ENCODE measurements at regions not wholly inside any gene's neighbourhood (a gene's known extent, or its start where the extent isn't known, plus 50 kb on each side); places are given as distances from the start of the nearest gene placed in this dataset.
"Not testable (repeated sequence)": the region's sequence is repeated elsewhere in the genome, so short reads cannot be mapped to it uniquely, and the experiment has no call there.

GRCh38 chr10:87608756-87609155 lies 50.9 kb upstream of the PAPSS2 start:
- no peak overlapping the region for H3K27ac ChIP-seq (ENCODE audit: low read depth, low read length, poor library complexity, severe bottlenecking)
- no peaks in the 10 kb centered on the region for H3K9me3 ChIP-seq (ENCODE audit: low read depth, low read length, poor library complexity, severe bottlenecking)
- H3K36me3 ChIP-seq (ENCODE audit: insufficient read depth, low read length, poor library complexity, severe bottlenecking) = no peaks in the 10 kb centered on the region
- peaks cover 5% of the 10 kb centered on the region for H3K4me1 ChIP-seq (ENCODE audit: insufficient read depth, low read length, poor library complexity, severe bottlenecking)
- no peaks in the 10 kb centered on the region for H3K27me3 ChIP-seq (replicated peaks; ENCODE audit: insufficient read depth, low read depth, low read length, poor library complexity)
- H3K4me3 ChIP-seq (ENCODE audit: low read depth, low read length, poor library complexity, severe bottlenecking) = no peak overlapping the region
- BruUV-seq (replicated peaks) = no TSS peak
- peak; percentile 34 for DNase-seq (ENCODE audit: low spot score)
- ChIA-PET CTCF (no interaction called here), POLR2A (ENCODE audit: low non-redundant PET) (no interaction called here)
- intact Hi-C loops (cut with micrococcal nuclease; ENCODE audit: unreplicated experiment) = no loop called here
- TF ChIP-seq, protein P1, sequence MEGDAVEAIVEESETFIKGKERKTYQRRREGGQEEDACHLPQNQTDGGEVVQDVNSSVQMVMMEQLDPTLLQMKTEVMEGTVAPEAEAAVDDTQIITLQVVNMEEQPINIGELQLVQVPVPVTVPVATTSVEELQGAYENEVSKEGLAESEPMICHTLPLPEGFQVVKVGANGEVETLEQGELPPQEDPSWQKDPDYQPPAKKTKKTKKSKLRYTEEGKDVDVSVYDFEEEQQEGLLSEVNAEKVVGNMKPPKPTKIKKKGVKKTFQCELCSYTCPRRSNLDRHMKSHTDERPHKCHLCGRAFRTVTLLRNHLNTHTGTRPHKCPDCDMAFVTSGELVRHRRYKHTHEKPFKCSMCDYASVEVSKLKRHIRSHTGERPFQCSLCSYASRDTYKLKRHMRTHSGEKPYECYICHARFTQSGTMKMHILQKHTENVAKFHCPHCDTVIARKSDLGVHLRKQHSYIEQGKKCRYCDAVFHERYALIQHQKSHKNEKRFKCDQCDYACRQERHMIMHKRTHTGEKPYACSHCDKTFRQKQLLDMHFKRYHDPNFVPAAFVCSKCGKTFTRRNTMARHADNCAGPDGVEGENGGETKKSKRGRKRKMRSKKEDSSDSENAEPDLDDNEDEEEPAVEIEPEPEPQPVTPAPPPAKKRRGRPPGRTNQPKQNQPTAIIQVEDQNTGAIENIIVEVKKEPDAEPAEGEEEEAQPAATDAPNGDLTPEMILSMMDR (conservative IDR thresholded peaks at IDR 0.05; ENCODE audit: low read depth, low read length) = no peak
- no peak for TF ChIP-seq EZH2 (IDR thresholded peaks at IDR 0.05; ENCODE audit: borderline replicate concordance, low read depth, low read length, poor library complexity, severe bottlenecking)

- CTCF ChIA-PET; POLR2A ChIA-PET (ENCODE audit: low non-redundant PET); H3K4me1 ChIP-seq (ENCODE audit: insufficient read depth, low read length, poor library complexity, severe bottlenecking); BruUV-seq (replicated peaks); DNase-seq (ENCODE audit: low spot score); intact Hi-C loops (cut with micrococcal nuclease; ENCODE audit: unreplicated experiment); H3K4me3 ChIP-seq (ENCODE audit: low read depth, low read length, poor library complexity, severe bottlenecking); H3K27ac ChIP-seq (ENCODE audit: low read depth, low read length, poor library complexity, severe bottlenecking); H3K36me3 ChIP-seq (ENCODE audit: insufficient read depth, low read length, poor library complexity, severe bottlenecking); H3K9me3 ChIP-seq (ENCODE audit: low read depth, low read length, poor library complexity, severe bottlenecking); H3K27me3 ChIP-seq (replicated peaks; ENCODE audit: insufficient read depth, low read depth, low read length, poor library complexity): not testable (repeated sequence)
Observed at GRCh38 chr10:87609563-87609962, 50.1 kb upstream of the PAPSS2 start.
